Sigmoid colon (tissue), 6 donors: ENCODE measurements at regions not wholly inside any gene's neighbourhood (a gene's known extent, or its start where the extent isn't known, plus 50 kb on each side); places are given as distances from the start of the nearest gene placed in this dataset.

Source experiments
- DNase-seq: peaks from one replicate; pipeline ENCODE4 v3.0.0-alpha.2; 2019
- H3K27ac ChIP-seq, 4 donors: fragments of 200-600 bp; sonication (generic); one replicate each; pipeline ENCODE4 v1.5.1; 2016 to 2019; ENCODE audit warnings: mild to moderate bottlenecking in 1 of 4
- H3K27me3 ChIP-seq, 3 donors: fragments of 200-600 bp; sonication (generic); one replicate each; pipeline ENCODE4 v1.5.1; 2019; ENCODE audit warnings: mild to moderate bottlenecking in 1 of 3
- H3K36me3 ChIP-seq, 4 donors: fragments of 200-600 bp; sonication (generic); one replicate each; pipeline ENCODE4 v1.5.1; 2016 to 2019
- H3K4me1 ChIP-seq, 4 donors: fragments of 200-600 bp; sonication (generic); one replicate each; pipeline ENCODE4 v1.5.1; 2017 to 2019
- H3K4me3 ChIP-seq, 4 donors: fragments of 200-600 bp; sonication (generic); one replicate each; pipeline ENCODE4 v1.5.1; 2017 to 2019; ENCODE audit warnings: mild to moderate bottlenecking in 2 of 4, moderate library complexity in 1 of 4
- H3K9me3 ChIP-seq, 4 donors: fragments of 200-600 bp in 3 of 4; sonication (generic) in 3 of 4; one replicate each; pipeline versions ENCODE4 v1.5.1 to v1.6.1; 2013 to 2019
- EP300 ChIP-seq, 4 donors: sonication (generic); formaldehyde crosslinking; IDR thresholded peaks; one replicate each; pipeline ENCODE4 v1.6.1; 2017; ENCODE audit warnings: antibody characterized with exemption in 4 of 4
- POLR2A ChIP-seq, 2 donors: fragments of 450-650 bp; IDR thresholded peaks; one replicate each; pipeline ENCODE4 v1.6.1; 2016; ENCODE audit warnings: antibody characterized with exemption in 2 of 2, mild to moderate bottlenecking in 2 of 2, moderate library complexity in 2 of 2
- POLR2AphosphoS5 ChIP-seq, 4 donors: sonication (generic); formaldehyde crosslinking; IDR thresholded peaks; one replicate each; pipeline ENCODE4 v1.6.1; 2017; ENCODE audit warnings: antibody characterized with exemption in 4 of 4
- WGBS, 2 donors: extraction: QIAGEN DNeasy Blood & Tissue Kit; methylation state at CpG; one replicate each; pipeline ENCODE4 v1.1.7; 2013; 5-methylcytosine and 5-hydroxymethylcytosine counted together
- intact Hi-C: fragments of 100-400 bp; cut with DNase I; formaldehyde crosslinking; loops from one replicate; pipeline ENCODE4 v1.15.1; 2023
- TF ChIP-seq, protein P1 (sequence below), 4 experiments: fragments of 450-650 bp in 3 of 4; fragments of 200-600 bp in 1 of 4; IDR thresholded peaks; one replicate each; pipeline ENCODE4 v1.5.1; 2016 to 2019; ENCODE audit warnings: antibody characterized with exemption in 4 of 4, mild to moderate bottlenecking in 3 of 4, moderate library complexity in 2 of 4
- donor health status: healthy with polysubstance abuse.
- donor health status: healthy.

DNA sequence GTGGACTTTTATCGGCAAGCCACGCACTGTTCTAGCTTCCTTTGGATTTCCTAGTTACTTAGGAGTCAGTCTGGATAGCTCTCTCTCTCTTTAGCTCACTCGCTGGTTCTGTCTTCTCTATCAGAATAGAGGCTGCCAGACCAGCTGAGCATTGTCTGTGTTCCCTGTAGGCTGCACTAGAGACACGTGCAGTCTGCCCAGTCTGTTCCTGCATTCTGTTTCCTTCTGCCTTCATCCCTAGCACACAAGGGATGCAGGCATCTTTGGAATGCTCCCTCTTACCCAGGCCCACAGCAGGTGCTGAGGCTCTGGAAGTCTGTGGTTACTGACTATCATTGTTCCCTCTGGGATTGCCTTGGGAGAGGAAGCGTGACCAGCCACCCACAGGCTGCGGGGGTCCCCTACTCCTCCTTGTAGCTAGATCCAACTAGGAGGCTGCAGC lies 322.8 kb downstream of the ZNF621 start:
- no peak overlapping the region for H3K4me3 ChIP-seq
- WGBS, 2 donors: 53 to 69% methylated on average over 6 of the region's 6 CpGs
- no peaks in the 10 kb centered on the region for H3K9me3 ChIP-seq
- no peaks in the 10 kb centered on the region for H3K27me3 ChIP-seq
- TF ChIP-seq, protein P1, sequence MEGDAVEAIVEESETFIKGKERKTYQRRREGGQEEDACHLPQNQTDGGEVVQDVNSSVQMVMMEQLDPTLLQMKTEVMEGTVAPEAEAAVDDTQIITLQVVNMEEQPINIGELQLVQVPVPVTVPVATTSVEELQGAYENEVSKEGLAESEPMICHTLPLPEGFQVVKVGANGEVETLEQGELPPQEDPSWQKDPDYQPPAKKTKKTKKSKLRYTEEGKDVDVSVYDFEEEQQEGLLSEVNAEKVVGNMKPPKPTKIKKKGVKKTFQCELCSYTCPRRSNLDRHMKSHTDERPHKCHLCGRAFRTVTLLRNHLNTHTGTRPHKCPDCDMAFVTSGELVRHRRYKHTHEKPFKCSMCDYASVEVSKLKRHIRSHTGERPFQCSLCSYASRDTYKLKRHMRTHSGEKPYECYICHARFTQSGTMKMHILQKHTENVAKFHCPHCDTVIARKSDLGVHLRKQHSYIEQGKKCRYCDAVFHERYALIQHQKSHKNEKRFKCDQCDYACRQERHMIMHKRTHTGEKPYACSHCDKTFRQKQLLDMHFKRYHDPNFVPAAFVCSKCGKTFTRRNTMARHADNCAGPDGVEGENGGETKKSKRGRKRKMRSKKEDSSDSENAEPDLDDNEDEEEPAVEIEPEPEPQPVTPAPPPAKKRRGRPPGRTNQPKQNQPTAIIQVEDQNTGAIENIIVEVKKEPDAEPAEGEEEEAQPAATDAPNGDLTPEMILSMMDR (IDR thresholded peaks at IDR 0.05): no peak
- no peak for TF ChIP-seq EP300 (IDR thresholded peaks at IDR 0.05)
- TF ChIP-seq POLR2A (IDR thresholded peaks at IDR 0.05): no peak
- TF ChIP-seq POLR2AphosphoS5 (IDR thresholded peaks at IDR 0.05): no peak
- intact Hi-C loops: no loop called here
- DNase-seq: no peak
- no peaks in the 10 kb centered on the region for H3K36me3 ChIP-seq
- no peaks in the 10 kb centered on the region for H3K4me1 ChIP-seq
- no peak overlapping the region for H3K27ac ChIP-seq

- TF ChIP-seq EP300 (IDR thresholded peaks at IDR 0.05) (no peak), POLR2A (IDR thresholded peaks at IDR 0.05) (no peak), POLR2AphosphoS5 (IDR thresholded peaks at IDR 0.05) (no peak)
- TF ChIP-seq, protein P1 (IDR thresholded peaks at IDR 0.05): no peak
Observed at GRCh38 chr3:40848421-40848820, 323.7 kb downstream of the ZNF621 start.

DNA sequence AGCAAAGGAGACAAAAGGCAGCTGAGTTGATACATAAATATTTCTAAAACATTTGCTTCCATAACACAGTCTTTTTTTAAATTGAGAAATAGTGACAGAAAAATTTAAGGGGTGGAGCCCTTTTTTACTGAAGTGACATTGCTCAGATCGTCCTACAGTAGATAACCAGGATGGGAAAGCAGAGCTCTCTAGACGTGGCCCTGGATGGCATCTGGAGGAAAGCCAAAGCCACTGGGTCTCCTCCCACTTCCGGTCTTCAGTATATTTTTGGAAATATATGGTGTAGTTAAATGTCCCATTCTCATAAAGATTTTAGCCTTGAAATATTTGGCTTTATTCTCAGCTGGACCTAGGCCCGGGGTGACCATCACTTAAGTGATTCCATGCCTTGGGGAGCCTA lies 326.1 kb downstream of the ZNF621 start:
- intact Hi-C loops: no loop called here

More at GRCh38 chr3:40848421-40848820, 323.7 kb downstream of the ZNF621 start:
- H3K4me1 ChIP-seq: no peaks in the 10 kb centered on the region
- H3K27ac ChIP-seq: no peak overlapping the region
- H3K27me3 ChIP-seq: no peaks in the 10 kb centered on the region
- H3K36me3 ChIP-seq: no peaks in the 10 kb centered on the region
- intact Hi-C loops: no loop called here
- no peaks in the 10 kb centered on the region for H3K9me3 ChIP-seq
- no peak overlapping the region for H3K4me3 ChIP-seq
- WGBS, 2 donors: 83 to 89% methylated on average over 2 of the region's 2 CpGs
- no peak for DNase-seq

GRCh38 chr3:40851836-40852235 lies 327.1 kb downstream of the ZNF621 start:
- H3K27ac ChIP-seq: no peak overlapping the region
- no peaks in the 10 kb centered on the region for H3K36me3 ChIP-seq
- no peak for DNase-seq
- TF ChIP-seq, protein P1 (IDR thresholded peaks at IDR 0.05): no peak
- no peak for TF ChIP-seq EP300 (IDR thresholded peaks at IDR 0.05)
- no peak for TF ChIP-seq POLR2AphosphoS5 (IDR thresholded peaks at IDR 0.05)
- WGBS, 2 donors: 88 to 94% methylated on average over 3 of the region's 3 CpGs
- H3K4me3 ChIP-seq: no peak overlapping the region
- H3K9me3 ChIP-seq: no peaks in the 10 kb centered on the region
- H3K4me1 ChIP-seq: peaks cover 0 to 8% (median 3%) of the 10 kb centered on the region in 4 donors
- no peaks in the 10 kb centered on the region for H3K27me3 ChIP-seq
- intact Hi-C loops: no loop called here

More for the DNA sequence above, 326.1 kb downstream of the ZNF621 start:
- Histone ChIP-seq H3K36me3 (no peaks in the 10 kb centered on the region), H3K4me3 (no peak overlapping the region), H3K4me1 (peaks cover 0 to 4% (median 2%) of the 10 kb centered on the region in 4 donors), H3K27ac (no peak overlapping the region), H3K9me3 (no peaks in the 10 kb centered on the region), H3K27me3 (no peaks in the 10 kb centered on the region)
- no peak for DNase-seq
- TF ChIP-seq, protein P1 (IDR thresholded peaks at IDR 0.05): no peak
- TF ChIP-seq POLR2A (IDR thresholded peaks at IDR 0.05) (no peak), EP300 (IDR thresholded peaks at IDR 0.05) (no peak), POLR2AphosphoS5 (IDR thresholded peaks at IDR 0.05) (no peak)
- 54 to 76% methylated on average over 4 of the region's 4 CpGs for WGBS, 2 donors

GRCh38 chr3:40852712-40853111 lies 328.0 kb downstream of the ZNF621 start:
- intact Hi-C loops: no loop called here
- peaks cover 0 to 1% (median 0%) of the 10 kb centered on the region in 4 donors for H3K9me3 ChIP-seq
- TF ChIP-seq EP300 (IDR thresholded peaks at IDR 0.05) (no peak), POLR2AphosphoS5 (IDR thresholded peaks at IDR 0.05) (no peak), POLR2A (IDR thresholded peaks at IDR 0.05) (no peak)
- TF ChIP-seq, protein P1 (IDR thresholded peaks at IDR 0.05): no peak
- H3K4me1 ChIP-seq: peaks cover 0 to 8% (median 3%) of the 10 kb centered on the region in 4 donors
- no peak overlapping the region for H3K27ac ChIP-seq
- H3K27me3 ChIP-seq: no peaks in the 10 kb centered on the region
- H3K36me3 ChIP-seq: no peaks in the 10 kb centered on the region
- H3K4me3 ChIP-seq: no peak overlapping the region
- WGBS, 2 donors: 95 to 96% methylated on average over 2 of the region's 2 CpGs
- no peak for DNase-seq
